Testis (tissue), 2 donors: ENCODE measurements at regions not wholly inside any gene's neighbourhood (a gene's known extent, or its start where the extent isn't known, plus 50 kb on each side); places are given as distances from the start of the nearest gene placed in this dataset.

Experiments used
- DNase-seq: peaks from one replicate; pipeline ENCODE4 v3.0.0-alpha.2; 2019
- H3K27ac ChIP-seq, 2 donors: fragments of 200-600 bp; sonication (generic); one replicate each; pipeline ENCODE4 v1.5.1; 2019
- H3K27me3 ChIP-seq: fragments of 200-600 bp; sonication (generic); one replicate; pipeline ENCODE4 v1.5.1; 2019
- H3K36me3 ChIP-seq: fragments of 200-600 bp; sonication (generic); one replicate; pipeline ENCODE4 v1.5.1; 2017; ENCODE audit warnings: low read depth; ENCODE audit errors: missing control alignments
- H3K4me1 ChIP-seq: fragments of 200-600 bp; sonication (generic); one replicate; pipeline ENCODE4 v1.5.1; 2019
- H3K4me3 ChIP-seq, 2 donors: fragments of 200-600 bp; sonication (generic); one replicate each; pipeline ENCODE4 v1.5.1; 2017 to 2019
- H3K9me3 ChIP-seq: fragments of 200-600 bp; sonication (generic); one replicate; pipeline ENCODE4 v1.5.1; 2017
- CTCF ChIP-seq, 3 experiments: fragments of 450-650 bp in 2 of 3; fragments of 200-600 bp in 1 of 3; sonication (generic) in 1 of 3; IDR thresholded peaks; one replicate each; pipeline ENCODE4 v1.5.1; 2016 to 2019; ENCODE audit warnings: antibody characterized with exemption in 3 of 3, mild to moderate bottlenecking in 2 of 3, moderate library complexity in 1 of 3
- POLR2A ChIP-seq: fragments of 450-650 bp; IDR thresholded peaks from one replicate; pipeline ENCODE4 v1.6.1; 2017; ENCODE audit warnings: antibody characterized with exemption, mild to moderate bottlenecking, moderate library complexity
- WGBS, 2 donors: methylation state at CpG; one replicate each; pipeline ENCODE4 v1.1.5; 2018; 5-methylcytosine and 5-hydroxymethylcytosine counted together
- intact Hi-C: fragments of 100-400 bp; cut with DNase I; formaldehyde crosslinking; loops from one replicate; pipeline ENCODE4 v1.15.1; 2023; ENCODE audit warnings: low total_unique reads

- Histone ChIP-seq H3K27me3 (no peaks in the 10 kb centered on the region), H3K27ac (no peak overlapping the region), H3K4me3 (no peak overlapping the region), H3K9me3 (no peaks in the 10 kb centered on the region), H3K4me1 (no peaks in the 10 kb centered on the region), H3K36me3 (no peaks in the 10 kb centered on the region)
- DNase-seq = no peak
- intact Hi-C loops = no loop called here
- TF ChIP-seq POLR2A (no peak), CTCF (IDR thresholded peaks at IDR 0.05) (no peak)
Observed at GRCh38 chr14:80446356-80446755, 235.1 kb upstream of the DIO2 start.

- Histone ChIP-seq H3K9me3 (no peaks in the 10 kb centered on the region), H3K4me3 (no peak overlapping the region), H3K27me3 (no peaks in the 10 kb centered on the region), H3K36me3 (no peaks in the 10 kb centered on the region), H3K27ac (no peak overlapping the region), H3K4me1 (no peaks in the 10 kb centered on the region)
- WGBS, 2 donors = 96 to 97% methylated on average over 3 of the region's 3 CpGs
- no peak for DNase-seq
- TF ChIP-seq POLR2A (no peak), CTCF (IDR thresholded peaks at IDR 0.05) (no peak)
- intact Hi-C loops = no loop called here
Observed at GRCh38 chr14:80445605-80446004, 234.3 kb upstream of the DIO2 start.

GRCh38 chr14:80434574-80435321 lies 223.4 kb upstream of the DIO2 start:
- intact Hi-C loops = no loop called here
- no peaks in the 10 kb centered on the region for H3K27me3 ChIP-seq
- TF ChIP-seq CTCF (IDR thresholded peaks at IDR 0.05) = no peak
- TF ChIP-seq POLR2A = no peak
- DNase-seq = no peak
- H3K9me3 ChIP-seq = no peaks in the 10 kb centered on the region
- H3K4me1 ChIP-seq = no peaks in the 10 kb centered on the region
- H3K4me3 ChIP-seq = no peak overlapping the region
- H3K27ac ChIP-seq = no peak overlapping the region
- 91% methylated on average over 1 of the region's 1 CpG; no CpG with 5 or more reads in 1 of the 2 donors for WGBS, 2 donors
- no peaks in the 10 kb centered on the region for H3K36me3 ChIP-seq

GRCh38 chr14:80433811-80434210 lies 222.5 kb upstream of the DIO2 start:
- TF ChIP-seq POLR2A (no peak), CTCF (IDR thresholded peaks at IDR 0.05) (no peak)
- Histone ChIP-seq H3K27ac (no peak overlapping the region), H3K27me3 (no peaks in the 10 kb centered on the region), H3K9me3 (no peaks in the 10 kb centered on the region), H3K4me3 (no peak overlapping the region), H3K36me3 (no peaks in the 10 kb centered on the region), H3K4me1 (peaks cover 2% of the 10 kb centered on the region)
- 85 to 86% methylated on average over 1 of the region's 1 CpG for WGBS, 2 donors
- intact Hi-C loops = no loop called here
- no peak for DNase-seq

- no peak overlapping the region for H3K27ac ChIP-seq
- 51% methylated on average over 2 of the region's 2 CpGs for WGBS, 2 donors
- no peaks in the 10 kb centered on the region for H3K9me3 ChIP-seq
- DNase-seq = no peak
- H3K4me3 ChIP-seq = no peak overlapping the region
- TF ChIP-seq CTCF (IDR thresholded peaks at IDR 0.05) (no peak), POLR2A (no peak)
- H3K36me3 ChIP-seq = no peaks in the 10 kb centered on the region
- intact Hi-C loops = no loop called here
- H3K4me1 ChIP-seq = peaks cover 4% of the 10 kb centered on the region
- no peaks in the 10 kb centered on the region for H3K27me3 ChIP-seq
Observed at GRCh38 chr14:80428671-80429070, 217.4 kb upstream of the DIO2 start.
